HepG2 (cell line): ENCODE measurements at regions not wholly inside any gene's neighbourhood (a gene's known extent, or its start where the extent isn't known, plus 50 kb on each side); places are given as distances from the start of the nearest gene placed in this dataset.

ENCODE experiments used
- ATAC-seq: fragments of 200-7000 bp; cut with Tn5 transposase; 3 replicates; pipeline ENCODE4 v1.9.1; 2020; ENCODE audit warnings: mild to moderate bottlenecking, moderate library complexity
- BruUV-seq: library from RNA; stranded (reverse); fragments of 400-500 nt; replicated peaks from 2 replicates; lab custom pipeline; 2021; lab: Mats Ljungman, UMichigan
- CTCF ChIA-PET: fragments of 300-600 bp; formaldehyde crosslinking; extraction: SDS; loops from one replicate; lab custom pipeline; 2021; ENCODE audit warnings: low total read pairs, inconsistent platforms, low intra/inter-chr PET ratio; lab: Yijun Ruan, JAX
- POLR2A ChIA-PET: fragments of 350-600 bp; sonication (Branson Sonifier 250); formaldehyde crosslinking; loops from one replicate; lab custom pipeline; 2020; ENCODE audit warnings: antibody characterized with exemption, inconsistent platforms; lab: Yijun Ruan, JAX
- DNase-seq: peaks from one replicate; pipeline ENCODE4 v3.0.0-alpha.2; 2015; ENCODE audit warnings: low spot score
- FAIRE-seq: peaks from 3 replicates; lab custom pipeline; 2011; peaks lifted over from hg19 to GRCh38; lab: Jason Lieb, UNC
- H2AFZ ChIP-seq: one replicate; pipeline ENCODE4 v1.6.1; 2011; ENCODE audit warnings: low read length, inconsistent platforms
- H3K27ac ChIP-seq: fragments of 300-600 bp; 3 replicates; pipeline ENCODE4 v1.8.0; 2011; ENCODE audit warnings: mixed run types, mild to moderate bottlenecking, mixed read lengths, low read length, inconsistent platforms; ENCODE audit not compliant: insufficient read depth; ENCODE audit errors: extremely low read length
- H3K27me3 ChIP-seq, 2 experiments: fragments of 200-600 bp in 1 of 2; 2 replicates in 1 of 2; 3 replicates in 1 of 2; pipeline versions ENCODE4 v1.6.0 to v1.8.0; 2011; ENCODE audit warnings: low read length in 2 of 2, mild to moderate bottlenecking in 2 of 2, moderate library complexity in 2 of 2, inconsistent platforms in 1 of 2; ENCODE audit not compliant: insufficient read depth in 2 of 2, control insufficient read depth in 1 of 2
- H3K36me3 ChIP-seq, 2 experiments: fragments of 200-600 bp in 1 of 2; replicated peaks in 1 of 2; 2 replicates in 1 of 2; 3 replicates in 1 of 2; pipeline versions ENCODE4 v1.5.1 to v1.8.0; 2011; ENCODE audit warnings: low read length in 2 of 2, inconsistent platforms in 1 of 2; ENCODE audit not compliant: insufficient read depth in 2 of 2, control insufficient read depth in 1 of 2
- H3K4me1 ChIP-seq: 2 replicates; pipeline ENCODE4 v1.5.1; 2012; ENCODE audit warnings: low read length, inconsistent platforms; ENCODE audit not compliant: insufficient read depth
- H3K4me2 ChIP-seq: 2 replicates; pipeline ENCODE4 v1.6.0; 2011; ENCODE audit warnings: low read depth, low read length, inconsistent platforms
- H3K4me3 ChIP-seq, 3 experiments: fragments of 200-600 bp in 1 of 3; sonication (generic), shearing (Covaris generic) in 1 of 3; replicated peaks in 1 of 3; 2 replicates each; pipeline ENCODE4 v1.5.1; 2011 to 2016; ENCODE audit warnings: low read length in 3 of 3, inconsistent platforms in 2 of 3, low read depth in 2 of 3, mild to moderate bottlenecking in 2 of 3, control low read depth in 1 of 3, mixed read lengths in 1 of 3; ENCODE audit not compliant: insufficient read depth in 1 of 3
- H3K79me2 ChIP-seq: one replicate; pipeline ENCODE4 v1.6.1; 2011; ENCODE audit warnings: low read length, inconsistent platforms; ENCODE audit not compliant: insufficient read depth
- H3K9ac ChIP-seq: 2 replicates; pipeline ENCODE4 v1.6.0; 2011; ENCODE audit warnings: mild to moderate bottlenecking, low read depth, low read length, inconsistent platforms; ENCODE audit not compliant: insufficient read depth
- H3K9me3 ChIP-seq: 2 replicates; pipeline ENCODE4 v1.5.1; 2012; ENCODE audit warnings: mild to moderate bottlenecking, low read length
- H4K20me1 ChIP-seq: 2 replicates; pipeline ENCODE4 v1.6.0; 2011; ENCODE audit warnings: inconsistent platforms, mild to moderate bottlenecking, low read length, moderate library complexity; ENCODE audit not compliant: insufficient read depth
- ATF2 ChIP-seq: sonication (generic); formaldehyde crosslinking; IDR thresholded peaks from 2 replicates; pipeline ENCODE4 v1.4.0; 2020; ENCODE audit warnings: missing genetic modification reagents
- DMAP1 ChIP-seq: IDR thresholded peaks from 2 replicates; pipeline ENCODE4 v1.6.1; 2016
- HIVEP1 ChIP-seq: sonication (generic); formaldehyde crosslinking; IDR thresholded peaks from 2 replicates; pipeline ENCODE4 v1.4.0; 2020; ENCODE audit warnings: mild to moderate bottlenecking, missing genetic modification reagents
- KAT7 ChIP-seq: IDR thresholded peaks from 2 replicates; pipeline ENCODE4 v1.6.1; 2018; ENCODE audit warnings: borderline replicate concordance, missing compliant biosample characterization
- KLF9 ChIP-seq: IDR thresholded peaks from 2 replicates; pipeline ENCODE4 v1.6.1; 2016; ENCODE audit warnings: low read depth
- MTF1 ChIP-seq: sonication (generic); formaldehyde crosslinking; IDR thresholded peaks from 2 replicates; pipeline ENCODE4 v1.5.0; 2020; ENCODE audit warnings: missing genetic modification reagents
- RFXAP ChIP-seq: sonication (generic); formaldehyde crosslinking; IDR thresholded peaks from 2 replicates; pipeline ENCODE4 v1.4.0; 2020; ENCODE audit warnings: missing genetic modification reagents, borderline replicate concordance
- ZBTB46 ChIP-seq: sonication (generic); formaldehyde crosslinking; IDR thresholded peaks from 2 replicates; pipeline ENCODE4 v1.4.0; 2020; ENCODE audit warnings: mild to moderate bottlenecking, missing genetic modification reagents, borderline replicate concordance
- ZNF567 ChIP-seq: sonication (generic); formaldehyde crosslinking; IDR thresholded peaks from 2 replicates; pipeline ENCODE4 v1.8.1; 2023; ENCODE audit warnings: mild to moderate bottlenecking, missing genetic modification reagents, borderline replicate concordance
- ZNF713 ChIP-seq: sonication (generic); formaldehyde crosslinking; IDR thresholded peaks from 2 replicates; pipeline ENCODE4 v1.4.0; 2020; ENCODE audit warnings: mild to moderate bottlenecking, missing genetic modification reagents
- WGBS: methylation state at CpG from one replicate; pipeline ENCODE4 v1.1.6; 2017; ENCODE audit warnings: low lambda C conversion rate; 5-methylcytosine and 5-hydroxymethylcytosine counted together
- in situ Hi-C: cut with HindIII; loops from 2 replicates; pipeline ENCODE4 v1.10.0; 2017; ENCODE audit warnings: low pct_unique_long_range_greater_than_20kb; ENCODE audit not compliant: extremely low pct_ligation_motif_present
- intact Hi-C: fragments of 100-400 bp; cut with micrococcal nuclease; formaldehyde crosslinking; loops from one replicate; pipeline ENCODE4 v1.10.0; 2022; ENCODE audit not compliant: unreplicated experiment

- DNase-seq (no peak), ATAC-seq (no peak), FAIRE-seq (no peak)
- Histone ChIP-seq H3K9me3 (peaks cover 15% of the 10 kb centered on the region), H3K9ac (no peak overlapping the region), H3K36me3 (no peaks in the 10 kb centered on the region), H3K4me1 (no peaks in the 10 kb centered on the region), H4K20me1 (no peaks in the 10 kb centered on the region), H3K27ac (no peak overlapping the region), H2AFZ (no peak overlapping the region), H3K27me3 (peaks cover 1 to 3% of the 10 kb centered on the region in 2 experiments; a peak in 2 of 5 replicates), H3K79me2 (no peaks in the 10 kb centered on the region), H3K4me3 (no peak overlapping the region), H3K4me2 (no peak overlapping the region)
- CTCF ChIA-PET, result no interaction called here
- WGBS, result 0% methylated on average over 4 of the region's 4 CpGs
- TF ChIP-seq HIVEP1 (CRISPR knock-in tag) (no peak), MTF1 (CRISPR knock-in tag) (no peak), KLF9 (CRISPR knock-in tag) (no peak), ZNF567 (no peak), ZNF713 (no peak), KAT7 (CRISPR knock-in tag) (no peak), ZBTB46 (no peak), DMAP1 (no peak), RFXAP (CRISPR knock-in tag) (no peak), ATF2 (CRISPR knock-in tag) (no peak)
- in situ Hi-C loops (no loop called here), intact Hi-C loops (no loop called here)
- no TSS peak for BruUV-seq
- POLR2A ChIA-PET, result no interaction called here
Measured at GRCh38 chr10:130927157-130927556, 384.4 kb downstream of the TCERG1L start.
